ENCODE measurements at regions not wholly inside any gene's neighbourhood (a gene's known extent, or its start where the extent isn't known, plus 50 kb on each side); places are given as distances from the start of the nearest gene placed in this dataset.
"Not testable (repeated sequence)": the region's sequence is repeated elsewhere in the genome, so short reads cannot be mapped to it uniquely, and the experiment has no call there.

- TF ChIP-seq CTCF (conservative IDR thresholded peaks at IDR 0.05; ENCODE audit: low read depth): no peak
Observed at GRCh38 chr4:127000846-127001245, 631.9 kb upstream of the INTU start.

GRCh38 chr4:127001933-127002332, 630.8 kb upstream of the INTU start:
- DNase-seq (ENCODE audit: low spot score): no peak
- ChIA-PET POLR2A (ENCODE audit: low non-redundant PET) (no interaction called here), CTCF (no interaction called here)
- no peak for TF ChIP-seq CTCF (conservative IDR thresholded peaks at IDR 0.05; ENCODE audit: low read depth)
- no peak overlapping the region for H3K27ac ChIP-seq

More at GRCh38 chr4:127000846-127001245, 631.9 kb upstream of the INTU start:
- CTCF ChIA-PET: no interaction called here
- no peak for DNase-seq (ENCODE audit: low spot score)
- no peak overlapping the region for H3K27ac ChIP-seq
- POLR2A ChIA-PET (ENCODE audit: low non-redundant PET): no interaction called here

GRCh38 chr4:127006446-127006877, 626.3 kb upstream of the INTU start:
- POLR2A ChIA-PET (ENCODE audit: low non-redundant PET): no interaction called here
- CTCF ChIA-PET: no interaction called here
- no peak overlapping the region for H3K27ac ChIP-seq
- no peak for TF ChIP-seq CTCF (conservative IDR thresholded peaks at IDR 0.05; ENCODE audit: low read depth)
- no peak for DNase-seq (ENCODE audit: low spot score)

GRCh38 chr4:127007305-127007704, 625.5 kb upstream of the INTU start:
- no peak for DNase-seq (ENCODE audit: low spot score)
- CTCF ChIA-PET: no interaction called here
- no peak overlapping the region for H3K27ac ChIP-seq

GRCh38 chr4:127012549-127012948, 620.2 kb upstream of the INTU start:
- no peak for DNase-seq (ENCODE audit: low spot score)
- ChIA-PET CTCF (no interaction called here), POLR2A (ENCODE audit: low non-redundant PET) (interaction anchor here (0.6 kb wide), 1 partner anchor 588 kb away, joined by 3 read pairs; no protein-coding TSS in a partner anchor)
- no peak overlapping the region for H3K27ac ChIP-seq
- no peak for TF ChIP-seq CTCF (conservative IDR thresholded peaks at IDR 0.05; ENCODE audit: low read depth)

More at GRCh38 chr4:127007305-127007704, 625.5 kb upstream of the INTU start:
- TF ChIP-seq CTCF (conservative IDR thresholded peaks at IDR 0.05; ENCODE audit: low read depth): no peak
- POLR2A ChIA-PET (ENCODE audit: low non-redundant PET): no interaction called here

GRCh38 chr4:127015667-127016117, 617.1 kb upstream of the INTU start:
- TF ChIP-seq CTCF (conservative IDR thresholded peaks at IDR 0.05; ENCODE audit: low read depth): no peak
- ChIA-PET POLR2A (ENCODE audit: low non-redundant PET) (no interaction called here), CTCF (no interaction called here)
- DNase-seq (ENCODE audit: low spot score): no peak
- no peak overlapping the region for H3K27ac ChIP-seq

- DNase-seq (ENCODE audit: low spot score): no peak
- ChIA-PET CTCF (no interaction called here), POLR2A (ENCODE audit: low non-redundant PET) (no interaction called here)
- no peak overlapping the region for H3K27ac ChIP-seq
- no peak for TF ChIP-seq CTCF (conservative IDR thresholded peaks at IDR 0.05; ENCODE audit: low read depth)
Observed at GRCh38 chr4:127018381-127018780, 614.4 kb upstream of the INTU start.

GRCh38 chr4:127020831-127021230, 611.9 kb upstream of the INTU start:
- POLR2A ChIA-PET (ENCODE audit: low non-redundant PET); CTCF ChIA-PET; DNase-seq (ENCODE audit: low spot score); H3K27ac ChIP-seq: not testable (repeated sequence)

Data from RWPE1 (cell line).